ENCODE measurements at regions not wholly inside any gene's neighbourhood (a gene's known extent, or its start where the extent isn't known, plus 50 kb on each side); places are given as distances from the start of the nearest gene placed in this dataset.

DNA sequence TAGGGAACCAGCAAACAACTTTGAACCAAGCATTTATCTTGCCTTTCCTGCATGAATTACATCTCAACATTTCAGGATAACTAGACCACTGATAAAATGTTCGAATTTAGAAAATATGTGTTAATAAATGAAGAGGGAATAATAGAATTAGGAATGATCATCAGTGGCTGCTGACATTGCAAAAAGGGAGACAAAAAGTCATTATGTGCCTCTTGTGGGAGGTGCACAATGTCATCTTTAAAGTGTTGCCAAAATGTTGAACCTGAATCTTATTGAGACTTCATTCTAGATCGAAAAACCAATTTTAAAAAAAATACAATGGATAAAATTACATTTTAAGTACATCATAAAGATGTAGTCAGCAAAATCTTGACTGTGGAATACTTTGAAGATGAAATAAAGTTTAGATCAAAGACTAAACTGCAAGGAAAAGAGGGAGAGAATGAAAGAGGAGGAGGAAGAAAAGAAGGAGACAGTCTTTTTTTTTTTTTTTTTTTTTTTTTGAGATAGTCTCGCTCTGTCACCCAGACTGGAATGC is 299.3 kb downstream of the FBXW7 start:
- no peak for DNase-seq (ENCODE audit: low read depth in 4 of 4, low spot score in 3 of 4)

DNA sequence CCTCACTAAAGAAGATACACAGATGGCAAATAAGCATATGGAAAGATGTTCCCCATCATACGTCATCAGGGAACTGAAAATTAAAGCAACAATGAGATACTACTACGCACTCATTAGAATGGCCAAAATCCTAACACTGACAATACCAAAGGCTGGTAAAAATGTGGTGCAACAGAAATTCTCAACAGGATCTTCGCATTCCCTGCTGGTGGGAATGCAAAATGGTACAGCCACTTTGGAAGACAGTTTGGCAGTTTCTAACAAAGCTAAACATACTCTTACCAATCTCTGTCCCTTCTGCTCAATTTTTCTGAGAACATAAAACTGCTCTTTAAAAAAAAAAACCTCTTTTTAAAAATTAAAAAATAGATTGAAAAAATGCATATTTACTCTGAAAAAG is 300.2 kb downstream of the FBXW7 start:
- no peak for DNase-seq (ENCODE audit: low read depth in 4 of 4, low spot score in 3 of 4)

DNA sequence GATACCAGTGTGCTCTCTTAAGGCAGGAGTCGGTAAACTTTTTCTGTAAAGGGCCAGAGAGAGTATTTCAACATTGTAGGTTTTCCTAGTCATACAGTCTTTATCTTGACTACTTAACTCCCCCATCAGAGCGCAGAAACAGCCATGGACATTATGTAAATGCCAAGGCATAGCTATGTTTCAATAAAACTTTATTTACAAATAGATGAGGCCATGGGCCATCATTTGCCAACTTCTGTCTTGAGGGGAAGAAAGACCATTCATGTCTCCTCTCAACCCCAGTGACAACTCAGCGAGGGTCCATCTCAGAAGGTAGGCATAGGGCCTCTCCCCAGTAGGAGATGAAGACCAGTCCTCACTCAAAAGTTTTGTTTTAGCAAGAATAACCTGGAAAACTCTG is 301.3 kb downstream of the FBXW7 start:
- DNase-seq (ENCODE audit: low read depth in 4 of 4, low spot score in 3 of 4) = no peak

DNA sequence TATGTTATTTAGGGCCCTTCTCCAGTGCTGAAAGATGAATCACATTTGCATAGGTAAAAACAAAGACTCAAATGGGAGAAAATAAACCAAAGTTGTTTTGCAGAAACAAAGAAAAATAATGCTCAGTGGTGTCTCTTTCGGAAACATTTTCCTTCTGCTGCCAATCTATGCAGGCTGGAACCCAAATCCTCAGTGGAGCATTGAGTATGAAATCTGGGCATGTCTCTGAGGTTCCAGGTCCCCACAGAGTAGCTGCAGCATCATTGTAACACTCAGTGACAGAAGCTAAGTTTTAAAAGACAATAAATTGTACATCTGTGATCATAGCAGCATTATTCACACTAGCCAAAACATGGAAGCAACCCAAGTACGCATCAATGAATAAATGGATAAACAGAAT is 303.6 kb downstream of the FBXW7 start:
- DNase-seq (ENCODE audit: low read depth in 4 of 4, low spot score in 3 of 4) = no peak

DNA sequence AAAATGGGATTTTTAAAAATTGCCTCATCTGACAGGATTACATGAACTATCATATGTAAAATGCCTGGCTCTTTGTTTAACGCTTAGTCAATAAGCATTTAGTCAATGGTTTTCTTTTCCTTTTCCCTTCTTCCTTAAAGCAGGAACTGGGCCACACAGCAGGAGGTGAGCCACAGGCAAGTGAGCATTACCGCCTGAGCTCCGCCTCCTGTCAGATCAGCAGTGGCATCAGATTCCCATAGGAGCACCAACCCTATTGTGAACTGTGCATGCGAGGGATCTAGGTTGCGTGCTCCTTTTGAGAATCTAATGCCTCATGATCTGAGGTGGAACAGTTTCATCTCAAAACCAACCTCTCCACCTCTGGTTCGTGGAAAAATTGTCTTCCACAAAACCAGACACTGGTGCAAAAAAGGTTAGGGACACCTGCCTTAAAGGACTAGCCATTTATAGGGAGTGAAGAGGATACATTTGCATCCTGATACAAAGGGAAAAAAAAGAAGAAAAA is 306.1 kb downstream of the FBXW7 start:
- DNase-seq (ENCODE audit: low read depth in 4 of 4, low spot score in 3 of 4) = no peak

DNA sequence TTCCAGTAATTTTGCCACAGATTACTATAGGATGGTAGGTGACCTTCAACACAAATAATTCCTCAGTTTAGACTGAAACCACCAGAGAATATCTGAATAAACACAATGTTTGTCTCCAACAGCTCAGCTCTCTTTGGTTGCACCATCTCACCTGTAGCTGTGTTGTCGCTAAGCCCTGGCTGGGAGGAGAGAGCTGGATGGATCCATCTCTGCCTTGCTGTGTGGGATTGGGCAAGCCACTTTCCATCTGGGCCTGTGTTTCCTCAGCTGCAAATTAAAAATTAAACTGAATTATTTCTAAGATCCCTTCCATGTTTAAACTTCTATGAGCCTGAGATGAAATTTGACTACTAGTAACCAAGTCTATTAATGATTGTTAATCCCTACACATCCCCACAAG is 310.2 kb downstream of the FBXW7 start:
- no peak for DNase-seq (ENCODE audit: low read depth in 4 of 4, low spot score in 3 of 4)

DNA sequence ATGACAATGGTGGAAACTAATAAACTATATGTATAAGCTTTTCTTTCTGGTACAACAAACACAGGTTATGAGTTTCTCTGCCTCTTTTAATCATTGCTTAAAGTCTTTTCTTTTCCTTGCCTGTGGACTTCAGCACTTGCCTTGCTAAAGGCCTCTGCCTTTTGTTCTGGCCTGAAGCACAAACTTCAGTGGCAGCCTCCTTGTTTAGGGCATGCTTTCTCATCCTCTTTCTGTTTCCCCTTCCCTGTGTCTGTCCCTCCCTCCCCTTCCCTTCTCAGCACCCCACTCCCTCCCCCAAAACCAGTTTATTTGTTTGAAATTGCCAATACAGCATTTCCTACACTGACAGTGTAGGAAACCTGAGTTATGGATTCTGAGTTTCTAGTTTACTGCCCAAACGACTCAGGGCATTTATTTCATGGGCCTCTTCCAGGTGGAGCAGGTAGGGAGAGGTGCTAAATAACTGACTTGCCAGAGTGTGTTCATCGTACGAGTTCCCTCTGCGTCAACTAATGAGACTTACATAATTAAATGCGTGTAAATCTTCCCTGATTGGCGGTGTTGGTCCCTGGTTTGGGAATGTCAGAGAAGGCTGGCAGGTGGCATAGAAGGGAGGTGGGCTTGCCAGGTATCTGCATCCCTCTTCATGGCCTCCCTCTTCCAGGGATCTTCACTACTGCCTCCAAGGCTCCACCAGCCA is 311.0 kb downstream of the FBXW7 start:
- no peak for DNase-seq (ENCODE audit: low read depth in 4 of 4, low spot score in 3 of 4)

DNA sequence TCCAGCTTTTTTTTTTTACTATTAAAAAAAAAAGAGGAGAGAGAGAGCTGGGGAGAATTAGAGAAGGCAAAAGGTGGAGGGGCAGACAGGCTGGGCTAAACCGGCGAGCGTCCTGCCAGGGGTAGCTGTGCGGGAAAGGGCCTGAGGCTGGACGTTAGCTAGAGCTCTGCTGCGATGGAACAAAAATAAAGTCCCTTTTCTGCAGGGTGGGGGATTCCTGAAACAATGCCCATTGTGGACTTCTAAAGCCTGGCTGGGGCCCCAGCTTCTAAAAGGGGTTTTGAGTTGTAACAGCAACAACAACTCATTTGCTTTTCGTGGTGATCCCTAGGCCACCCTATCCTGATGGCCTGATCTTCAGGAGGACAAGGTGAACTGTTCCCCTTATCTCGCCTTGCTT is 311.7 kb downstream of the FBXW7 start:
- DNase-seq (ENCODE audit: low read depth in 4 of 4, low spot score in 3 of 4) = no peak

DNA sequence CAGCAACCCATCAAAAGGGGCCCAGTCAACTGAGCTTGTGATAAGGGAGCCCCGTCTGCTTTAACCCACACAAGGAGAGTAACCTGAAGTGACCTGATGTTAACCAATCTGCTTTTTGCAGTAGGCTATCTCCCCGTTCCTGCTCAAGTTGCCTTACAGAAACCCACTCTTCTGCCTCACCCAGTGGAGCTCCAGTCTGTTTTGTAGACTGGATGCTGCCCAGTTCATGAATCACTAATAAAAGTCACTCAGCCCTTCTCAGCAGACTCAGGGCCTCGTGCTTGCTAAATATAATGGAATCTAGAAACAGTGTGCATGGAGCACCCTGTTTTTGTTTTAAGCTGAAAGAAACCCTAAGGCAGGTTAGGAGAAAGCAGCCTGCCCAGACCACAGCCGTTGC is 312.3 kb downstream of the FBXW7 start:
- no peak for DNase-seq (ENCODE audit: low read depth in 4 of 4, low spot score in 3 of 4)

DNA sequence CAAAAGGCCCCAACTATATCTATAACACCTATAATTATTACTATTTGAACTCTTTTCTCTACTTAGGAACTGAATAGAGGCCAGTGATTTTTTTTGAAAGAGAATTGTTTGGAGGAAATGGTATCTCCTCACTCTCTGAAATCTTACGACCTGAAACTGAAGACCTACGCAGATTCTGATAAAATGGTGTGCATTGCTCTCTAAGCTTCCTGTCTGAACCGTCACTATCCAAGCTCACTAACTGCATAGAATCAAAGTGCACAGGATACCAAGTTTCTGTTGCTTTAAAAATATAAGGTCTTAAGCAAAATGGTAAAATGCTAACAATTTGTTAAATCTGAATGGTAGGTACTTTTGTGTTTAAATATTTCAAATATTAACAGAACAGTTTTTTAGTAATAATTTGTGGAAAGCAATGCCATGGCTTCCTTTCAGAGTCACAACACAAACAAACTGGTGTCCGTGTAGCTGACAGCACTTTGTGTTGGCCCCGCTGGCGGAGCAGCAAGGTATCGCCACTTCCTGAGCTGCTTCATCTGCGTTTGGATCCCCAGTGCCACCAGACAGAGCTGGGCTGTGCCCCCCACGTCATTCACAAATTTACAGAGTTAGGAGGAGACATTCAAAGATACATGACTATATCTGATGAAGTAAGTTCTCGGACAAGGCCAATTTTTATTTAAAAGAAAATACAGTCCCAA is 313.9 kb downstream of the FBXW7 start:
- DNase-seq (ENCODE audit: low read depth in 4 of 4, low spot score in 3 of 4) = no peak

DNA sequence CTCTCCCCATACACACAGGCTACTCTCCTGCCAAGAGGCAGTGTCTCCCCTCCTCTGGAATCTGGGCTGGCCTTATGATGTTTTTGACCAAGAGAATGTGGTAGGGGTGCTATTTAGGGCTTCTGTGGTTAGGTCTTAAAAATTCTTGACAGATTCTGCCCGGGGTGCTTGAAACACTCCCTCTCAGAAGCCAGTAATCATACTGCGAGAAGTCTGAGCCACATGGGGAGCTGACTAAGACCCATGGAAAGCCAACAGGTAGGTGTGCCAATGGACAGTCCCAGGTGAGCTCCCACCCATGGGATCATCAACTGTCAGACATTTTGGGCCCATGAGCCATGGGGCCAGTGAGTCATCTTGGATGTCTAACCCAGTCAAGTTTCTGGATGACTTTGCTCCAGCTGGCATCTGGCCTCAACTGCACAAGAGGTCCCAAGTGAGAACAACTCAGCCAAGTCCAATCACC is 315.7 kb downstream of the FBXW7 start:
- no peak for DNase-seq (ENCODE audit: low read depth in 4 of 4, low spot score in 3 of 4)

DNA sequence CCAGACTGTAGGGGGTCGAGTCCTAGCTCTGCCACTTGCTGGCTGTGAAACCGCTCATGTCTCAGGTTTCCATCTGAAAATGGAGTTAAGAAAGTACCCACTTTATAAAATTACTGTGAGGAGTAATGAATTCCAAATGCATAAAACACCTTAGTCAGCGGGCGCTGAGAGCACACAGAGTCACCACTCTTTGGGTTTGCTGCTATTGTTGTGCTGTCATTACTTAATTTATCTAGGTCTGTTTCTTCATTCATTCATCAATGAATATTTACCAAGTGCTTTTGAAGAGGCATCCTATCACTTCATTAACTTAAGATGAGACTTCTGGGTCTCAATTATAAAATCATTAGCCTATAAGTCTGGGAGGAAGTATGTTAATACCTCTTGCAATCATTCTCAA is 317.3 kb downstream of the FBXW7 start:
- no peak for DNase-seq (ENCODE audit: low read depth in 4 of 4, low spot score in 3 of 4)

DNA sequence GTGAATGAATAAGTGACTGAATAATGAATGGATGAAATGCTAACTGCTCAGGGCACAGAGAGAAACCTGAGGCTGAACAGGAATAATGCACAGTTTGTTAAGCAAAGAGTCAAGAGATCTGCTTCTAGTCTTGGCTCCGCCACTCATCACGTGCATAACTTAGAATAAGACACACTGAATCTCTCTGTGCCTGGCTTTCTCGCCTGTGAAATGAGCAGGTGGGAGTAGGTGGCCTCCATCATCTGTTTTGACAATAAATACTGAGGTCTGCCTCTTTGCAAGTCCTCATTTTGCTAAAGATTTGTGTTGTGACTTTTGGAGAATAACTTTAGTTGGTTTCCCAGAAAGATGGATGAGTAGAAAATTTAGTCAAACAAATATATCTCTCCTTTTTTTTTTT is 318.0 kb downstream of the FBXW7 start:
- no peak for DNase-seq (ENCODE audit: low read depth in 4 of 4, low spot score in 3 of 4)

DNA sequence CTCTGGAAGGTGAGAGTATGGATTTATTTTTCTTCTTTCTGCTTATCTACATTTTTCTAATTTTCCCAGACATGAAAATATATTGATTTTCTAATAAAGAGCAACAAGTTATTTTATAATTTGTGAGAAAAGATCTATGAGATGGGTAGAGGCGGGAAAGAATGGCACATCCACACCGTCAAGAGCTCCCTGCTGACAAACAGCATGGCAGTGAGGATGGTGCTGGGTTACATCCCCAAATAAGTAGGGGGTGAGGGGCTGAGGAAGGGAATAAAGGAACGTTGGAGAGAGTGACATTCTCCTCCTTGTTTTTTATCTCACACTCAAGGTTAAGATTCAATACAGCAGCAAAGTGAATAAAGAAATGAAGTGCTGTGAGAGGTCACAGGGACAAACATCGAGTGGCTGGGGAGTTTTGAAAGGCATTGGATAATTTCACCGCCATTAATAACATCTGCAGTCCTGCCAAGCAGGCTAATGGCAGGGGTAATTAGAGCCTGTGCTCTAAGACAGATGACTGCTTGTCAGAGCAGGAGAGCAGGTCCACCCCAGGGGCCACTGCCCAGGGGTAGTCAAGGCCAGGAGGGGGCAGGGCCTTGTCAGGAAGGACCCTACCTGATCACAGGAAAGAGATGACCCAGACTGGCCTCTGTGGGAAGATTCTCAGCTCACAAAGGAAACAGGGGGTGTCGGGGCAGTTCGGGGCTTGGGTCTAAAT is 323.8 kb downstream of the FBXW7 start:
- DNase-seq (ENCODE audit: low read depth in 4 of 4, low spot score in 3 of 4) = no peak

DNA sequence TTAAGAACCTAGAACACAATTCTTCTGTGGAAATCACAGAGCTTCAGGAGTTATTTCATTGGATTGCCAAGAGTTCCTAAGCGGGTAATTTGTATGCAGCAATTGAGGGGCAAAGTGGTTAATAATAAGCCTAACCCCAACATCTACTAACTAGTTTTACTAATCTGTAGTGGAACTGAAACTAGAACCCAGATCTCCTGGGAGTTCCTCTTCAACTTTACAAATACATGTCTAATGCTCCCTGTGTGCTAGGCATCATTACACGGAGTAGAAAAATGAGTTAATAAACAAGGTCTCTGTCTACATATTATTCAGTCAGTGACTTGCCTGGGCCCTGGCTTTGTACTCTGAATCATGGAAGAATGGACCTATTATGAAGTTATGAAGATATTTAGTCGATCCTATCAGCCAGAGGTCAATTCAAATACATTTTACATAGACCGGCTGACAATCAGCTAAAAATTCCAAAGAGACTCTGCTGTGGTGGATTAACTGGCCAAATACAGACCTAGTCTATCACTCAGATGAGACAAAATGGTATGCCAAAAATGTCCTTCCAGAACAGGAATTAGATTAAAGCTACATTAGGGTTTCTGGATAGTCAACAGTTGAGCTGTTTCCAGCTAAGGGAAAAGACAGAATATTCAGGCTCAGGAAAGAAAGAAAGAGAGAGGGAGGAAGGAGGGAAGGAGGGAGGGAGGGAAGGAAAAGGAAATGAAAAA is 326.0 kb downstream of the FBXW7 start:
- no peak for DNase-seq (ENCODE audit: low read depth in 4 of 4, low spot score in 3 of 4)

DNA sequence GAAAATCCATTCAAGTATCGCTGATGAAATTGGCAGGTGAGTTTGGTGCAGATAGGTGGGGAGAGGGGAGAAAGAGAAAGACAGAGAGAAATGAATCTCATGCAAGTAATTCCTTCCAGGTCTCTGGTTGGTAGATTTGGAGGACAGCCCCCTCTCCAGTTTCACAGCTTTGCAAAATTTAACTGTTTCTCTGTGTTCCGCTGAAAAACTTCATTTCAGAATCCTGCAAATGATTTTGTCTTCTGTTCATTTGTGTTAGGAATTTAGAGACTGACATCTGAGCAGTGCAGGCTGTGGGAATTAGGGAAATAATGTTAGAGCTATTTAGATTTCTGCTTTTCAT is 328.5 kb downstream of the FBXW7 start:
- DNase-seq (ENCODE audit: low read depth in 4 of 4, low spot score in 3 of 4) = no peak

DNA sequence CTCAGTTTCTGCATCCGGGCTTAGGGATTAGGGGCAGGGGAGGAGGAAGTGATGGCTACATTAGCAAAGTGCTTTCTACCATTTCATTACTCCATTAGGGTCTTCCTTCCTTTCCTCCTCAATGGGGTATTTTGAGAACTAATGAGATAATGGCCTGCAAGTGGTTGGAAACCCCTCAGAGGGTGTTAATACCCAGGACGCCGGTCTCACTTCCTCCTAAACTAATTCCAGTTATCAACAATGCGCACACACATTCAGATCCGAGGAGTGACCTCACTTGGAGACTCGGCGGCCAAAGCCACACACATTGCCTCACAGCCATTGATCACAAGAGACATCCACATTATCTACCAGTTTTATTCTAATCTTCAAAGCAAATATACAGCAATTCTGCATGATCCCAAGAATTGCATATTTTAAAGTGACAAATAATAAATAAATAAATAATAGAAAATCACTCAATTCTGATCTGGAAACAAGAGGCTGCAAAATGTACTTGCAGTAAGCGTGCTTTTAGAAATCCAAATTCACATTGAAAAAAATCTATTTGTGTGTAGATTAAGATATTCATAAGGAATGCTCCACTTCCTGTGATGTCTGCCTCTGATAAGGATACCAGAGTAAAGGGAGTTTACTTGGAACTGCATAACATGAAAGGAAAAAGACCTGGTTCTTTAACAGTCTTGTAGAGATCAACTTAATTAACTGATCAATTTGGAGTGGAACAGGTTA is 329.1 kb downstream of the FBXW7 start:
- DNase-seq (ENCODE audit: low read depth in 4 of 4, low spot score in 3 of 4) = no peak

DNA sequence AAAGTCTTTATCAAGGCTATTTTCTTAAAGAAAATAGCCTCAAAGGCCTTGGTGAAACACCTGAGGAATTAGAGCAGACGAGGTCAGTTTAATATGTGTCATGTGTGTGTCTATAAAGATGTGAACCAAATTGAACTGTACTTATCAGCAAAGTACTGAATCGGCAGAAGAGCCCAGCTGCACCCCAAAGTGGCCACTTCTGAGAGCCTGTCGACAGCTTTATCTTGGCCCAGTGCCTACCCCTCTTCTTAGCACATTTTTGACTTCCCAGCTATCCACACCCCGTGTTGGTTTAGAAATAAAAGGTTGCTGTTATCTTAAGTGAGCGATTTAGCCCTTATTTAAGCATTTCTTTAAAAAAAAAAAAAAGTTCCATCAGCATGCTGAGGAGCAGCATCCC is 329.7 kb downstream of the FBXW7 start:
- no peak for DNase-seq (ENCODE audit: low read depth in 4 of 4, low spot score in 3 of 4)

DNA sequence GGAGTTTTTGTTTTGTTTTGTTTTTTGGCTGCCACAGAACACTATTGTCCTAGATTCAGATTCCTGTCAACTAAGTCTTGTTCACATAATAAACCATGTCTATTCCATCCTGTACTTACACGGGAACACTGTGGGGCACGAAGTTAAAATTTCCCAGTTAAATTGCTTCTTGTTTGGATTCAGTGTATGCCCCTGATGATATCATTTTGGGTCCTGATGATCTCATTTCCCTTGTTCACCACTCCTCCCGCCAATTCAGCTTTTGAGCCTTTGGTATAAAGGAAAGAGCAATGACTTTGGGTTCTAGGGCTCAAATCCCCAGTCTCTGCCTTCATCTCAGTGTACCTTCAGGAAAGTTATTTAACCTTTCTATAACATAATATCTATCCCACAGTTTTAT is 333.5 kb downstream of the FBXW7 start:
- DNase-seq (ENCODE audit: low read depth in 4 of 4, low spot score in 3 of 4) = no peak

Measured in left renal pelvis (tissue), 4 donors.